Activated T-helper 1 cell treated with anti-CD3 and anti-CD28 coated beads, Interleukin-12 subunit alpha, Interleukin-12 subunit beta, Interleukin-2, Interleukin-4 antibody, amounts not matched to agents 30 ng/mL and 10 ng/mL and 1 ng/mL, durations not matched to agents 14 hours and 24 hours and 36 hours (primary cell): ENCODE measurements at regions not wholly inside any gene's neighbourhood (a gene's known extent, or its start where the extent isn't known, plus 50 kb on each side); places are given as distances from the start of the nearest gene placed in this dataset.

Experiments used
- DNase-seq: peaks from one replicate; pipeline ENCODE4 v3.0.0; 2021; ENCODE audit warnings: low spot score
- H3K27ac Mint-ChIP-seq: one replicate; pipeline ENCODE4 v1.8.0; 2021; ENCODE audit warnings: mild to moderate bottlenecking, mixed read lengths
- H3K27me3 Mint-ChIP-seq: one replicate; pipeline ENCODE4 v1.8.0; 2022; ENCODE audit warnings: mild to moderate bottlenecking, moderate library complexity, mixed read lengths; ENCODE audit not compliant: insufficient read depth
- H3K36me3 Mint-ChIP-seq: one replicate; pipeline ENCODE4 v1.8.0; 2021; ENCODE audit warnings: low read depth, mixed read lengths
- H3K4me1 Mint-ChIP-seq: one replicate; pipeline ENCODE4 v1.8.0; 2021; ENCODE audit warnings: low read depth, mixed read lengths
- H3K4me3 Mint-ChIP-seq: one replicate; pipeline ENCODE4 v1.8.0; 2021; ENCODE audit warnings: mild to moderate bottlenecking, moderate library complexity, mixed read lengths
- H3K9me3 Mint-ChIP-seq: one replicate; pipeline ENCODE4 v1.8.0; 2021; ENCODE audit warnings: mixed read lengths
- intact Hi-C: fragments of 100-400 bp; cut with micrococcal nuclease; formaldehyde crosslinking; loops from one replicate; pipeline ENCODE4 v1.15.1; 2024

- Mint-ChIP-seq H3K36me3 (no peaks in the 10 kb centered on the region), H3K27me3 (no peaks in the 10 kb centered on the region), H3K27ac (no peak overlapping the region), H3K9me3 (peaks cover 11% of the 10 kb centered on the region), H3K4me3 (no peak overlapping the region), H3K4me1 (no peaks in the 10 kb centered on the region)
- intact Hi-C loops: no loop called here
- no peak for DNase-seq
These were observed 266.1 kb upstream of the AMELY start for GRCh38 chrY:7177631-7178030.

GRCh38 chrY:7169475-7169874, 257.9 kb upstream of the AMELY start:
- DNase-seq: no peak
- peaks cover 3% of the 10 kb centered on the region for H3K27me3 Mint-ChIP-seq
- H3K9me3 Mint-ChIP-seq: no peaks in the 10 kb centered on the region
- H3K4me1 Mint-ChIP-seq: no peaks in the 10 kb centered on the region
- H3K27ac Mint-ChIP-seq: no peak overlapping the region
- no peak overlapping the region for H3K4me3 Mint-ChIP-seq
- no peaks in the 10 kb centered on the region for H3K36me3 Mint-ChIP-seq
- intact Hi-C loops: no loop called here

GRCh38 chrY:7141477-7141876, 229.9 kb upstream of the AMELY start:
- no peak overlapping the region for H3K4me3 Mint-ChIP-seq
- intact Hi-C loops: loop anchor here (1.0 kb wide), 1 partner anchor 132 kb away; no protein-coding TSS in a partner anchor
- peaks cover 3% of the 10 kb centered on the region for H3K27me3 Mint-ChIP-seq
- no peaks in the 10 kb centered on the region for H3K9me3 Mint-ChIP-seq
- H3K27ac Mint-ChIP-seq: no peak overlapping the region
- no peak for DNase-seq
- H3K4me1 Mint-ChIP-seq: no peaks in the 10 kb centered on the region
- H3K36me3 Mint-ChIP-seq: peaks cover 1% of the 10 kb centered on the region
